Stimulated activated CD8-positive, alpha-beta memory T cell treated with anti-CD3 and anti-CD28 coated beads, Interleukin-12 subunit alpha, Interleukin-12 subunit beta, amount 100 ng/mL, for 1 hour (primary cell): ENCODE measurements at regions not wholly inside any gene's neighbourhood (a gene's known extent, or its start where the extent isn't known, plus 50 kb on each side); places are given as distances from the start of the nearest gene placed in this dataset.

Experiments used
- DNase-seq: peaks from one replicate; pipeline ENCODE4 v3.0.0-alpha.2; 2020; ENCODE audit warnings: low read depth

DNA sequence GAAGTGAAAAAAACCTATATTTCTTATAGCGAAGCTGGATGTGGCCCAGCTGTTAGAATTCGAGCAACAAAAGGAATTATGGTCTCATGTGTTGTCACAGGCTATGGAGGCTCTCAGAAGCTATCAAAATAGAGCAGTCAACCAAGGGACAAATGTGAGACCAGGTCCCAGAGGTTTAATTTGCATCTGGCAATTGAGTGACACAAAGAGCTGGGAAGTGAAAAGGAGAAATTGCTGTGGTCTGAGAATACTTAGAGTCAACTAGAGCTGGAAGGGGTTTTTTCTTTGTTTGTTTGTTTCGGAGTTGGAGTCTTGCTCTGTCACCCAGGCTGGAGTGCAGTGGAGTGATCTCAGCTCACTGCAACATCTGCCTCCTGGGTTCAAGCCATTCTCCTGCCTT is 61.3 kb upstream of the SMAD3 start:
- no peak for DNase-seq

DNA sequence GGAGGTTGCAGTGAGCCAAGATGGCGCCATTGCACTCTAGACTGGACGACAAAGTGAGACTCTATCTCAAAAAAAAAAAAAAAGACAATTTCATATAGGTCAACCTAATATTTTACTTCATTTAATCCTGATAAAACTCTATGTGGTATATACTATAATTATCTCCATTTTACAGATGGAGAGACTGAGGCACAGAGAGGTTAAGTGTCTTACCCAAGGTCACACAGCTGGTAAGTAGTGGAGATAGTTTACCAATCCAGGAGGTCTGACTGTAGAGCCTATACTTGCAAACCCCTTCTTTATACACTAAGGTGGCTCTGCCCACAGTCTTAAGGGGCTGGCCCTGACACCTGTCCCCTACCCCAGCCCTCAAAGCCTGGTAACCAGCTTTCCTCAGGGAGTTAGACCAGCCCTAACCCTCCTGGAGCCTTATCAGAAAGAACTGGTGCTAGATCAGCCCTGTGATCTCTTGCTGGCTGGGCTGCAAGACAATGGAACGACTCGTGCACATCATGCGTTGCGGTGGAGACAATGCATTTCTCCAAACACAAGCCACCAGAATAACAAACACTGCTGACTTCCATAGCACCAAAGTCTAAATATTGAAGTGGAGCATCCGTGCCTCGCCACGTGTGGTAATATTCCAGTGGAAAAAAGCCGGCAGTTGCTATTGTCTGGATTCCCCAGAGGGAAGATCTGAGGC is 60.0 kb upstream of the SMAD3 start:
- no peak for DNase-seq

DNA sequence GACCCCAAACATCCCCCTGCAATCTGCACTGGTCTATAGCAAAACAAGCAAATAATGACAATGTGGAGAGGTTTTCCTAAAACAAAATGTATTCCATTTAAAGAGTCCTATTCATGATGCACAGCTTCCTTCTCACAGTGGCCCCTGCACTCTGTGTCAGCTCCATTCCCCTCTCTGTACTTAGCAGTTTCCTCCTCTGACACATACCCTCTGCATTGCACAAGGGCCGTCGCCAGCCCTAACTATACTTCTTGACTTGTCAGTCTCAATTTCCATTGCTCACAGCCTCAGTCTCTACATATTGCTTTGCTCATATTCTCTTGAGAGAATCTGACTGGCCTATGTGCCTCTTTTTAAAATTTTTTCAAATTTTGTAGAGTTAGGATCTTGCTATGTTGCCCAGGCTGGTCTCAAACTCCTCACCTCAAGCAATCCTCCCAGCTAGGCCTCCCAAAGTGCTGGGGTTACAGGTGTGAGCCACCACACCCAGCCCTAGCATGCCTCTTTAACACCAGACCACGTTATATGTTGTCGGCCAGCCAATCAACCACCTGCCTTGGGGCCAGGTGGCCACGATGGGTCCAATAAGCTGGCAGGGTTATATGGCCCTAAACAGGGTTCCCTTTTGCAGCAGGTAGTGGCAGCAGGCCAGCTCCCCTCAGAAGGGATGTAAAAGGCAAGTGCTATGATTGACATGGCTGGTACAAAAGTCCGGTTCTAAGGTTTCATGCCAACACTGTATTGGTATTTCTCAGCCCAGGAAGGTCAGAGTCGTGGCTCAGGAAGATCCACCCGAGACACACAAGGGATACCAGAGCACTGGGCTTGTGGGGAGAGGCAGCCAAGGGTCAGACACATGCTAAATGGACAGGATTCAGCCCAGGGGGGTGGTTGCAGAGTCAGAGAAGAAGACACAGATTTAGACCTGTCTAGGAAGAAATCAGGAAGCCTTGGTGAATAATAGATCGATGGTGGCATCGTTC is 59.0 kb upstream of the SMAD3 start:
- no peak for DNase-seq

DNA sequence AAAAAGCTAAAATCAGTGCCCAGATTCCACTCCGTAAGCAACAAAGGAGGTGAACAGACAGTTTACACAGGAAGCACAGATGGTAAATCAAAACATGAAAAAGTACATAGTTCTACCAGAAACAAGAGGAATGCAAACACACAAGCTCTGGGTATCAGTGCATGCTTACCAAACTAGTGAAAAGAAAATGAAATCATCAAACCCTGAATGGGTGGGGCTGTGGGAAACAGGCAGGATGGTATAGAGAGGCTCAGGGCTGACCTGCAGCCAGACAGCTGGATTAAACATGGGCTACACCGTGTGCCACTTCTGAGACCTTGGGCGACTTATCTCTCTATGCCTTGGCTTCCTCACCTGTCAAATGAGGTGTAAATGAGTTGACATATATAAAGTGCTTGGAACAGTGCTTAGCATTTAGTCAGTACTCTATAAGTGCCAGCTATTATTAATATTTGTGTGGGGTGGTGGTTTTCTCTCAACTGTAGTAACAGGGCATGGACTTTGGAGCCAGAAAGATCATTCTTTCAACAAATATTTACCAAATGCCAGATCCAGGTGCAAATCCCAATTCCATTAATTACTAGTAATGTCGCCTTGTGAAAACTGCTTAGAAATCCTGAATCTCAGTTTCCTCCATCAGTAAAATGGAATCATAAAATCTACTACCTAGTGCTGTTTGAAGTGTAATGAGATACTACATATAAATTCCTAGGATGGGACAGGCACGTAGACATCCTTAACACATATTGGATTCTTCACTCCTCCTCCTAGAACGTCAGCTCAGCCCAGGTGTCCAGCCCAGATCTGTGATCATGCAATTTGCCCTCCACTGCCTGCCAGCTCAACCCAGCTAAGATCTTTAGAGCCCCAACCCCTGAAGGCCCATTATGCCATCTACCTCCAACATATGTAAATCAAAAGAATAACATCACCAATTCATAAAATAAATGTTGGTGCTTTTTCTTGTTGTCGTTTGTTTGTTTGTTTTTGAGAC is 55.5 kb upstream of the SMAD3 start:
- no peak for DNase-seq

DNA sequence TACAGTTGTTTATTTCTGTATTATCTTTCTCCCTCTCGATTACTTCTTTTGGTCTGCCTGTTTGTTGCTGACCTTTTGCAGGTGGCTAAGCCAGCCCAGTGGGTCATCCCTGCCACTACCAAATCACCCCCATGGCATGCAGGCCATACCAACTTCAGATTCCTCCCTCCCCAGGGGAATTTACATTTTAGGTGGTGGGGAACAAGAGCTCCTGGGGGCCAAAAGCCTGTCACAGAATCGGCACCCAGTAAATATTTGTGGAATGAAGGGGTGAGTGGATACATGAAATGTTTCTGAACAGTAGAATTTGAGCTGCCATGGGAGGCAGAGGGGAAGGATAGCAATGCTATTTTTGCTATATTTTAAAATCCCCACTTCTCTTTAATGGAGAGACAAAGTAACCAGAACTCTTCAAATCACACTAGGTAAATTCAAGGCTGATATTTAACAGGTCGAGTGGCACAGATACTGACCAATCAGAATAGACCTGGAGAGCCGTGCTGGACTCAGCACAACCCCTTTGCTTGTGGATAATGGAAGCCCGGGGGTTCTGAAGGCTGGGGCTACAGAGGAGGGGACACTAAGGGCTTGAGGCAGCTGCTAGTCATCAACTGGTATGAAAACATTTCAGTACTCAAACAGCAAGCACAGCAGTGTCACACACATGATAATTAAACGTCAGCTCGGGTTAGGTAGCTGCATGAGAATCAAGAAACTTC is 54.3 kb upstream of the SMAD3 start:
- DNase-seq, result no peak

DNA sequence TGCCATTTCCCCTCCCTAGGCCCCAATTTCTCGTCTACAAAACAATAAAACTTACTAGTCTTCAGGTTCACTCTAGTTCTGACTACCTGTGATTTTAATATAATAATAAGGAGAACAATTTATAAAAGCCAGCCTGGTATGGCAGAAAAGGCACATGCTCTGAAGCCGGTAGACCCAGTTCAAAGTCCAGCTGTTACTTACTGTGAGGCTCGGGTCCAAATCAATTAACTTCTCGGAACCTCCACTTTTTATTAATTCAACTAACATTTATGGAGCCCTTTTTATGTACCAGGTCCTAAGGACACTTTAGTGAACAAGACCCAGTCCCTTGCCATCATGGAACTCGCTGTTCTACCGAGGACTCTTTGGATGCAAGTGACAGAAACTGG is 53.8 kb upstream of the SMAD3 start:
- DNase-seq, result no peak

DNA sequence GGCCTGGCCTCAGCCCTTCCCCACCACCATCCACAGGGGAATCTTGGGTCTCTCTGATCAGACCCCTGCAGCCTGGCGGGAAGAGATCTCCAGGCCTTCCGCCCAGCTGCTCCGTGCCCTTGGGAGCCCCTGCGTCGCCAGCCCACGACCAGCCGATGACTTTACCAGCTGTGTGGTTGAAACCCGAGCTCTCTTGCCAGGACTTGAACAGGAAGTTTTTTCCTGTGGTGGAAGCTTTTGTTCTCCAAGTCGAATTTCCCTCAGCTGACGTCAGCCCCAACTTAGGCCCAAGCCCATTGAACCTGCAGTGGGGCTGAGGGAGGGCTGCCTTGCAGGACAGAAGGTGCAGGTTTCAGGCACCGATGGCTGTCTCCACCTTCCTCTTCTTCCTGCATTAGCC is 51.7 kb upstream of the SMAD3 start:
- no peak for DNase-seq
